GM21786 (cell line): ENCODE measurements at regions not wholly inside any gene's neighbourhood (a gene's known extent, or its start where the extent isn't known, plus 50 kb on each side); places are given as distances from the start of the nearest gene placed in this dataset.
A peak's percentile ranks its signal among the peaks of the same experiment; 100 is the strongest.
"Not testable (repeated sequence)": the region's sequence is repeated elsewhere in the genome, so short reads cannot be mapped to it uniquely, and the experiment has no call there.

Source experiments
- ATAC-seq: cut with Tn5 transposase; IDR thresholded peaks from one replicate; pipeline ENCODE4 v1.9.1; 2021; ENCODE audit not compliant: unreplicated experiment

- no peak for ATAC-seq
These were observed 2351.4 kb downstream of the PCDH7 start for GRCh38 chr4:33071535-33071934.

GRCh38 chr4:33072298-33073089, 2352.3 kb downstream of the PCDH7 start:
- no peak for ATAC-seq

- no peak for ATAC-seq
These were observed 2353.6 kb downstream of the PCDH7 start for GRCh38 chr4:33073811-33074210.

- no peak for ATAC-seq
These were observed 2358.0 kb downstream of the PCDH7 start for GRCh38 chr4:33078145-33078544.

GRCh38 chr4:33080275-33080674, 2360.1 kb downstream of the PCDH7 start:
- ATAC-seq = no peak

- ATAC-seq = no peak
These were observed 2365.5 kb downstream of the PCDH7 start for GRCh38 chr4:33085709-33086108.

GRCh38 chr4:33086331-33086925, 2366.3 kb downstream of the PCDH7 start:
- ATAC-seq = no peak

GRCh38 chr4:33088713-33089112, 2368.5 kb downstream of the PCDH7 start:
- ATAC-seq = no peak

- ATAC-seq = no peak
These were observed 2370.7 kb downstream of the PCDH7 start for GRCh38 chr4:33090910-33091309.

- no peak for ATAC-seq
These were observed 2371.8 kb downstream of the PCDH7 start for GRCh38 chr4:33091961-33092360.

GRCh38 chr4:33104273-33104672, 2384.1 kb downstream of the PCDH7 start:
- peak; percentile 68 for ATAC-seq

GRCh38 chr4:33107814-33108213, 2387.6 kb downstream of the PCDH7 start:
- ATAC-seq = no peak

- no peak for ATAC-seq
These were observed 2390.9 kb downstream of the PCDH7 start for GRCh38 chr4:33111117-33111516.

- no peak for ATAC-seq
These were observed 2396.7 kb downstream of the PCDH7 start for GRCh38 chr4:33116871-33117270.

GRCh38 chr4:33126002-33126401, 2405.8 kb downstream of the PCDH7 start:
- ATAC-seq = no peak

- ATAC-seq = not testable (repeated sequence)
These were observed 2410.5 kb downstream of the PCDH7 start for GRCh38 chr4:33130662-33131061.

GRCh38 chr4:33133723-33134122, 2413.6 kb downstream of the PCDH7 start:
- no peak for ATAC-seq

GRCh38 chr4:33134366-33134765, 2414.2 kb downstream of the PCDH7 start:
- ATAC-seq = no peak

- ATAC-seq = no peak
These were observed 2429.7 kb downstream of the PCDH7 start for GRCh38 chr4:33149658-33150524.

GRCh38 chr4:33150525-33150910, 2430.3 kb downstream of the PCDH7 start:
- no peak for ATAC-seq

- ATAC-seq = no peak
These were observed 2440.0 kb downstream of the PCDH7 start for GRCh38 chr4:33160126-33160525.

- ATAC-seq = no peak
These were observed 2441.0 kb downstream of the PCDH7 start for GRCh38 chr4:33161202-33161601.
